GM12864 (cell line): ENCODE measurements at regions not wholly inside any gene's neighbourhood (a gene's known extent, or its start where the extent isn't known, plus 50 kb on each side); places are given as distances from the start of the nearest gene placed in this dataset.

ENCODE experiments used
- DNase-seq: peaks from one replicate; pipeline ENCODE4 v3.0.0-alpha.2; 2011; ENCODE audit warnings: low read depth
- H3K4me3 ChIP-seq: 2 replicates; pipeline ENCODE4 v1.5.1; 2011; ENCODE audit warnings: mild to moderate bottlenecking, low read depth, low read length, control low read depth
- CTCF ChIP-seq: IDR thresholded peaks from 2 replicates; pipeline ENCODE4 v1.5.1; 2011; ENCODE audit warnings: low read depth, mild to moderate bottlenecking, moderate library complexity, low read length, control low read depth, inconsistent platforms; ENCODE audit errors: missing control alignments

- H3K4me3 ChIP-seq: no peak overlapping the region
- TF ChIP-seq CTCF: no peak
- no peak for DNase-seq
These were observed 432.6 kb downstream of the LRIG3 start for GRCh38 chr12:58487678-58488161.

GRCh38 chr12:58489394-58489793, 430.9 kb downstream of the LRIG3 start:
- no peak overlapping the region for H3K4me3 ChIP-seq
- DNase-seq: no peak
- no peak for TF ChIP-seq CTCF

DNA sequence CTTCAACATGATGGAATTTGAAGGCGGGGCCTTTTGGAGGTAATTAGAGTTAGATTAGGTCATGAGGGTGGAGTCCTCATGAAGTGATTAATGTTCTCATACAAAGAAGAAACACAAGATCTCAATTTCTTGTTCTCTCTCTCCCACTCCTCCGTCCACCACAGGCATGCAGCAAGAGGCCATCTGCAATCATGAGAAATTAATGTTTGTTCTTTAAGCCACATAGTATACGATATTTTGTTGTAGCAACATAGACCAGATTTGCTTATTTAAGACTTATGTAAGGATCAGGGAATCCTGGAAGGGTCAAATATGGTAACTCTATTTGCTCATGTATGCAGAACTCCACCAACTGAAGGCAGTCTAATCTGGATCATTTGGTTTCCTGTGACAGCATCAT, 429.0 kb downstream of the LRIG3 start:
- no peak for TF ChIP-seq CTCF
- H3K4me3 ChIP-seq: no peak overlapping the region
- no peak for DNase-seq

DNA sequence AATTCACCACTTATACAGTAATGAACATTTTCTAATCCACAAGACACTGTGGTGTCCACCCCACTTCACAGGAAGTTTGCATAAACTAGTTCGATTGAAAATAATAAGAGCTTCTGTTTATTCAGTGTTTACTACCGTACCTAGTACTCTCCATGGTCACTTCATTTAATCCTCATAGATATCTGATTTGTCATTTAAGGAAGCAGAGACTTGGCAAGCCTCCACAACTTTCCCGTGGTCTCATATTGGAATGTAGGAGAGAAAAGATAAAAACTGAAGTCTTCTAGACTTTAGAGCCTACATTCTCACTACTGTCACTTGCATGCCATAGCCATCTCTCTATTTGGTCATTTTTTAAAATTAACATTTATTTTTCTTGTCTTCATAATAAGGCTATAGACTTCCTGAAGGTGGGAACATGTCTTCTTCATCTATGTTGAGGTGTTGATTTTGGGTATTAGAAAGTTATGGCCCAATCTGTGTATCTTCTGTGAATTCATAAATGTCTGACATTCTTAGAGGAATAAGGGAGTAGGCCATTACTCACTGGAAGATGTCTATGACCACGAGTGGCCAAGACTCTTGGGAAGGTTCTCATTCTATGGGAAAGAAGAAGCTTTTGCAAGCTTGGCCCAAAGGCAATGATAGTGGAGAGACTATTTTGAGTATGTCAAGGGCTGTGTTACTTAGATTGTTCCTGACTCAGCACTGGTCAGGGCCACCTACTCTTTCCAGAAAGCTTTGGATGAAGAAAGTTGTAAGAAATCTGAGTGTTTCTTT, 423.7 kb downstream of the LRIG3 start:
- TF ChIP-seq CTCF: no peak
- no peak overlapping the region for H3K4me3 ChIP-seq
- no peak for DNase-seq

- DNase-seq: no peak
- H3K4me3 ChIP-seq: no peak overlapping the region
- TF ChIP-seq CTCF: no peak
These were observed 419.9 kb downstream of the LRIG3 start for GRCh38 chr12:58500399-58500798.

- TF ChIP-seq CTCF: no peak
- DNase-seq: no peak
These were observed 418.1 kb downstream of the LRIG3 start for GRCh38 chr12:58502226-58502625.

GRCh38 chr12:58502841-58503240, 417.5 kb downstream of the LRIG3 start:
- H3K4me3 ChIP-seq: no peak overlapping the region
- TF ChIP-seq CTCF: no peak
- DNase-seq: no peak

More at GRCh38 chr12:58502226-58502625, 418.1 kb downstream of the LRIG3 start:
- no peak overlapping the region for H3K4me3 ChIP-seq
